Stomach (tissue), 4 donors: ENCODE measurements at regions not wholly inside any gene's neighbourhood (a gene's known extent, or its start where the extent isn't known, plus 50 kb on each side); places are given as distances from the start of the nearest gene placed in this dataset.

Experiments
- POLR2A ChIP-seq, 4 donors: fragments of 450-650 bp; IDR thresholded peaks; one replicate each; pipeline ENCODE4 v1.6.1; 2016; ENCODE audit warnings: antibody characterized with exemption in 4 of 4, control low read depth in 2 of 4, mild to moderate bottlenecking in 1 of 4, moderate library complexity in 1 of 4
- TF ChIP-seq, protein P1 (sequence below), 7 experiments: fragments of 450-650 bp in 4 of 7; fragments of 200-600 bp in 3 of 7; sonication (generic) in 3 of 7; IDR thresholded peaks; one replicate each; pipeline ENCODE4 v1.5.1; 2016 to 2019; ENCODE audit warnings: antibody characterized with exemption in 7 of 7, control low read depth in 2 of 7, mild to moderate bottlenecking in 1 of 7

DNA sequence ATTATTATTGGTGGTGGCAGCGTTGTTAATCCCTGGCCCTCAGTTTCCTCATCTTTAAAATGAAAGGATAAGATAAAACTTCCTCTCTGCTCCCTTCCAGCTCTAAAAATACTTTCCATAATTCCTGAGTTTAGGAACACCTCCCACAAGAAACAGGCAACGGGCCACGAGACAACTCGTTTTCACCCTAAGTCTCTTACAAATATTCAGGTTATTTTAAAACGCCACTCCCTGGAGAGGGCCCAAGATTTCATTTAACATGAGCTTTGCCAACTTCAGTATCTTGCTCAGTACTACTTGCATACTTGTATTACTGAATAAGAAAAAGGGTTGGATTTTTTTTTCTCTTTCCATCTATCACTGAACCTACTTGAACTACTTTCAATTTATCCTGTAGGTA, 611.1 kb upstream of the FANCL start:
- TF ChIP-seq, protein P1, sequence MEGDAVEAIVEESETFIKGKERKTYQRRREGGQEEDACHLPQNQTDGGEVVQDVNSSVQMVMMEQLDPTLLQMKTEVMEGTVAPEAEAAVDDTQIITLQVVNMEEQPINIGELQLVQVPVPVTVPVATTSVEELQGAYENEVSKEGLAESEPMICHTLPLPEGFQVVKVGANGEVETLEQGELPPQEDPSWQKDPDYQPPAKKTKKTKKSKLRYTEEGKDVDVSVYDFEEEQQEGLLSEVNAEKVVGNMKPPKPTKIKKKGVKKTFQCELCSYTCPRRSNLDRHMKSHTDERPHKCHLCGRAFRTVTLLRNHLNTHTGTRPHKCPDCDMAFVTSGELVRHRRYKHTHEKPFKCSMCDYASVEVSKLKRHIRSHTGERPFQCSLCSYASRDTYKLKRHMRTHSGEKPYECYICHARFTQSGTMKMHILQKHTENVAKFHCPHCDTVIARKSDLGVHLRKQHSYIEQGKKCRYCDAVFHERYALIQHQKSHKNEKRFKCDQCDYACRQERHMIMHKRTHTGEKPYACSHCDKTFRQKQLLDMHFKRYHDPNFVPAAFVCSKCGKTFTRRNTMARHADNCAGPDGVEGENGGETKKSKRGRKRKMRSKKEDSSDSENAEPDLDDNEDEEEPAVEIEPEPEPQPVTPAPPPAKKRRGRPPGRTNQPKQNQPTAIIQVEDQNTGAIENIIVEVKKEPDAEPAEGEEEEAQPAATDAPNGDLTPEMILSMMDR (IDR thresholded peaks at IDR 0.05) = no peak
- no peak for TF ChIP-seq POLR2A (IDR thresholded peaks at IDR 0.05)
